Stimulated activated naive B cell treated with anti-CD40 and anti-IgM and Interleukin-4, amounts not matched to agents 10 μg/mL and 1 μg/mL and 100 μg/mL, for 72 hours (primary cell): ENCODE measurements at regions not wholly inside any gene's neighbourhood (a gene's known extent, or its start where the extent isn't known, plus 50 kb on each side); places are given as distances from the start of the nearest gene placed in this dataset.
A peak's percentile ranks its signal among the peaks of the same experiment; 100 is the strongest.
"Not testable (repeated sequence)": the region's sequence is repeated elsewhere in the genome, so short reads cannot be mapped to it uniquely, and the experiment has no call there.

Experiments
- ATAC-seq, 2 donors: fragments of 150-1000 bp; cut with Tn5 transposase; replicated peaks; 2 replicates each; pipeline ENCODE4 v1.10.0; 2021; ENCODE audit warnings: moderate library complexity in 1 of 2
- DNase-seq: peaks from one replicate; pipeline ENCODE4 v3.0.0; 2021
- H3K27ac Mint-ChIP-seq: one replicate; pipeline ENCODE4 v1.8.0; 2022; ENCODE audit warnings: mild to moderate bottlenecking, mixed read lengths
- H3K27me3 Mint-ChIP-seq, 2 donors: one replicate each; pipeline ENCODE4 v1.8.0; 2022; ENCODE audit warnings: mixed read lengths in 2 of 2
- H3K36me3 Mint-ChIP-seq, 2 donors: one replicate each; pipeline ENCODE4 v1.8.0; 2022; ENCODE audit warnings: mixed read lengths in 2 of 2, mild to moderate bottlenecking in 1 of 2
- H3K4me1 Mint-ChIP-seq, 2 donors: one replicate each; pipeline ENCODE4 v1.8.0; 2022; ENCODE audit warnings: mixed read lengths in 2 of 2, mild to moderate bottlenecking in 1 of 2
- H3K4me3 Mint-ChIP-seq, 2 donors: one replicate each; pipeline ENCODE4 v1.8.0; 2022; ENCODE audit warnings: mild to moderate bottlenecking in 2 of 2, mixed read lengths in 2 of 2, moderate library complexity in 1 of 2
- H3K9me3 Mint-ChIP-seq, 2 donors: one replicate each; pipeline ENCODE4 v1.8.0; 2022; ENCODE audit warnings: mixed read lengths in 2 of 2, mild to moderate bottlenecking in 1 of 2

- peaks cover 12 to 23% of the 10 kb centered on the region in 2 donors for H3K36me3 Mint-ChIP-seq
- peak overlapping the region; percentile 20 for H3K27ac Mint-ChIP-seq
- peaks cover 8 to 13% of the 10 kb centered on the region in 2 donors for H3K4me1 Mint-ChIP-seq
- H3K4me3 Mint-ChIP-seq, result no peak overlapping the region
- DNase-seq (no peak), ATAC-seq (no peak)
- H3K27me3 Mint-ChIP-seq, result no peaks in the 10 kb centered on the region
- peaks cover 1 to 5% of the 10 kb centered on the region in 2 donors for H3K9me3 Mint-ChIP-seq
These were observed 82.8 kb downstream of the DISP1 start for GRCh38 chr1:222897527-222898190.

- DNase-seq, result no peak
- Mint-ChIP-seq H3K4me1 (peaks cover 8 to 13% of the 10 kb centered on the region in 2 donors), H3K9me3 (peaks cover 1 to 5% of the 10 kb centered on the region in 2 donors), H3K27me3 (no peaks in the 10 kb centered on the region), H3K27ac (peak overlapping the region; percentile 20), H3K36me3 (peaks cover 11 to 22% of the 10 kb centered on the region in 2 donors), H3K4me3 (no peak overlapping the region)
- no peak for ATAC-seq
These were observed 83.3 kb downstream of the DISP1 start for GRCh38 chr1:222898191-222898527.

DNA sequence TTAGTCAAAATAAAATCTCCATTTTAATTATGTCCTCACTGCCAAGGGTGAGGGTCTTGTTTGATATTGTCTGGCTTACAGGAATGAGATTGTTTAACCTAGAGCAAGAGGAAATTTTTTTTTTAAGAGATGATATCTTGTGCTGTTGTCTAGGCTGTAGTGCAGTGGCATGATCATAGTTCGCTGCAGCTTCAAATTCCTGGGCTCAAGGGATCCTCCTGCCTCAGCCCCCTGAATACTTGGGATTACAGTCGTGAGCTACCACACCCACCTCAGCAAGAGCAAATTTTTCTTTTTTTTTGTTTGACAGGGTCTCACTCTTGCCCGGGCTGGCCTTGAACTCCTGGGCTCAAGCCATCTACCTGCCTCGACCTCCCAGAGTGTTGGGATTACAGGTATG is 84.6 kb downstream of the DISP1 start:
- Mint-ChIP-seq H3K36me3 (peaks cover 7 to 16% of the 10 kb centered on the region in 2 donors), H3K27ac (no peak overlapping the region), H3K27me3 (no peaks in the 10 kb centered on the region), H3K4me1 (peaks cover 8 to 13% of the 10 kb centered on the region in 2 donors), H3K4me3 (no peak overlapping the region), H3K9me3 (peaks cover 1 to 5% of the 10 kb centered on the region in 2 donors)
- ATAC-seq (no peak), DNase-seq (no peak)

- no peak overlapping the region for H3K4me3 Mint-ChIP-seq
- H3K36me3 Mint-ChIP-seq, result peaks cover 10 to 16% of the 10 kb centered on the region in 2 donors
- no peak for DNase-seq
- peaks cover 2 to 5% of the 10 kb centered on the region in 2 donors for H3K4me1 Mint-ChIP-seq
- ATAC-seq, result no peak
- no peak overlapping the region for H3K27ac Mint-ChIP-seq
- no peaks in the 10 kb centered on the region for H3K27me3 Mint-ChIP-seq
- H3K9me3 Mint-ChIP-seq, result peaks cover 1 to 5% of the 10 kb centered on the region in 2 donors
These were observed 89.6 kb downstream of the DISP1 start for GRCh38 chr1:222904451-222904850.

- ATAC-seq, result no peak
- Mint-ChIP-seq H3K9me3 (peaks cover 1 to 5% of the 10 kb centered on the region in 2 donors), H3K27ac (no peak overlapping the region), H3K27me3 (no peaks in the 10 kb centered on the region), H3K4me3 (no peak overlapping the region), H3K4me1 (peaks cover 2 to 5% of the 10 kb centered on the region in 2 donors), H3K36me3 (peaks cover 10 to 16% of the 10 kb centered on the region in 2 donors)
- DNase-seq, result no peak
These were observed 90.3 kb downstream of the DISP1 start for GRCh38 chr1:222905151-222905550.

GRCh38 chr1:222906271-222906739 is 91.5 kb downstream of the DISP1 start:
- H3K27me3 Mint-ChIP-seq, H3K4me1 Mint-ChIP-seq, ATAC-seq, DNase-seq, H3K9me3 Mint-ChIP-seq, H3K36me3 Mint-ChIP-seq, H3K4me3 Mint-ChIP-seq, H3K27ac Mint-ChIP-seq: not testable (repeated sequence)

- ATAC-seq, result no peak
- peaks cover 2 to 5% of the 10 kb centered on the region in 2 donors for H3K4me1 Mint-ChIP-seq
- no peak for DNase-seq
- no peaks in the 10 kb centered on the region for H3K27me3 Mint-ChIP-seq
- no peak overlapping the region for H3K27ac Mint-ChIP-seq
- peaks cover 0 to 2% of the 10 kb centered on the region in 2 donors for H3K36me3 Mint-ChIP-seq
- no peak overlapping the region for H3K4me3 Mint-ChIP-seq
- H3K9me3 Mint-ChIP-seq, result no peaks in the 10 kb centered on the region
These were observed 94.7 kb downstream of the DISP1 start for GRCh38 chr1:222909586-222909985.

DNA sequence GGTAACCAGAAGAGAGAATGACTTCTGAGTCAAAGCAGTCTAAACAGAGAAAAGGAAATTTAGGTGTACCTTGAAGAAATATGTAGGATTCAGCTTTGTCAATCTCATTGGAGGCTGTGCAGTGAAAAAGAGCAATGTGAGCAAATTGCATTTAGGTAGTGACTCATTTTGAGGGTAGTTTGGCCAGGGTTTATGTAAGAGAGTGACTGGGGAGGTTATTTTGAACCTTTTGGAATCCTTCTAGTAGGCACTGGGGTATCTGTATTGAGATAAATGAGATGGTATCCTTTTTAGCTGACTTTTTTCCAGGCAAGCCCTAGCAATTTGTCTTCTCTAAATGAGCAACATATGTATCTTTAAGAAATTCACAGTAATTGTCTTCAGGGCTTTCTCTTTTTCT is 95.9 kb downstream of the DISP1 start:
- Mint-ChIP-seq H3K4me1 (peaks cover 2 to 5% of the 10 kb centered on the region in 2 donors), H3K9me3 (no peaks in the 10 kb centered on the region), H3K36me3 (peaks cover 0 to 2% of the 10 kb centered on the region in 2 donors), H3K27ac (no peak overlapping the region), H3K27me3 (no peaks in the 10 kb centered on the region), H3K4me3 (no peak overlapping the region)
- DNase-seq (no peak), ATAC-seq (no peak)

- Mint-ChIP-seq H3K4me3 (no peak overlapping the region), H3K36me3 (peaks cover 3 to 5% of the 10 kb centered on the region in 2 donors), H3K27ac (no peak overlapping the region), H3K9me3 (peaks cover 0 to 3% of the 10 kb centered on the region in 2 donors), H3K4me1 (peaks cover 2 to 5% of the 10 kb centered on the region in 2 donors), H3K27me3 (no peaks in the 10 kb centered on the region)
- ATAC-seq (no peak), DNase-seq (no peak)
These were observed 97.0 kb downstream of the DISP1 start for GRCh38 chr1:222911866-222912265.

DNA sequence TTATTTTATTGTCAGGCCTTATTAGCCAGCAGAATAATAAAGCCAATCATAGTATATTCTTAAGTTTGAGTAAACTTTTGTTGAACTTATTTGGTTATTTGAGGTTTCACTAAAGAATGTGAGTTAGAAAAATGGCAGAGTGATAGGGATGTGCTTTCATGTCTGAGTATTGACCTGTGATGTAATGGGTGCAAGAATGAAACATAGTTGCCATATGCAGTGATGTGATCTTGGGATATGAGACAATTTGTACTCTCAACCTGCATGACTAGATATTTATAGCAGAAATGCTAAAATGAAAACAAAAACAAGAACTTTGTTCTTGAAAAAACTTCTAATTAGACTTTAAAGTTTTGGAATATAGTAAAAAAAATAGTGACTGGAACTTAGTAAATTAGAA is 97.9 kb downstream of the DISP1 start:
- no peaks in the 10 kb centered on the region for H3K4me1 Mint-ChIP-seq
- DNase-seq (no peak), ATAC-seq (no peak)
- H3K4me3 Mint-ChIP-seq, result no peak overlapping the region
- H3K36me3 Mint-ChIP-seq, result peaks cover 11% of the 10 kb centered on the region in 2 donors
- H3K9me3 Mint-ChIP-seq, result peaks cover 6 to 9% of the 10 kb centered on the region in 2 donors
- no peaks in the 10 kb centered on the region for H3K27me3 Mint-ChIP-seq
- no peak overlapping the region for H3K27ac Mint-ChIP-seq

GRCh38 chr1:222914861-222915632 is 100.2 kb downstream of the DISP1 start:
- Mint-ChIP-seq H3K4me3 (no peak overlapping the region), H3K36me3 (peaks cover 19% of the 10 kb centered on the region in 2 donors), H3K27ac (no peak overlapping the region), H3K9me3 (peaks cover 6 to 12% of the 10 kb centered on the region in 2 donors), H3K4me1 (peaks cover 0 to 3% of the 10 kb centered on the region in 2 donors), H3K27me3 (no peaks in the 10 kb centered on the region)
- ATAC-seq (no peak), DNase-seq (no peak)

DNA sequence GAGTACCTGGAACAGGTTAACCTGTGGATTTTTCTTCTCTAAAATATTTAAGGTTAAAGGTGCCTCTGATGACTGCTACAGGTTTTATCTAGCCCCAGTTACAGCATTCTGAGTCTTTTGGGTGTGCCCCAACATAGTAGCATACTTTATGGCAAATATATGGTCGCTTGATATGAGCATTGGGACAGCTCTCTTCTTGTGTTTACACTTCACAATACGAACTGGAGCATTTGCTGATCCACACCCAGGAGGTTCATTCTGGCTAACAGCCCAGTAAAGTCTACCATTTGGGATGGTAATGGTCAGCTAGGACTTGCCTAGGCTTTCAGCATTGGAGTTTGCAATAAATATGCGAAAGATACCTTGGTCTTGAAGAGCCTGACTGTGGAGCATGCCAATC is 101.3 kb downstream of the DISP1 start:
- Mint-ChIP-seq H3K4me1 (peaks cover 0 to 3% of the 10 kb centered on the region in 2 donors), H3K27ac (no peak overlapping the region), H3K9me3 (peaks cover 6 to 12% of the 10 kb centered on the region in 2 donors), H3K27me3 (no peaks in the 10 kb centered on the region), H3K4me3 (no peak overlapping the region), H3K36me3 (peaks cover 19% of the 10 kb centered on the region in 2 donors)
- DNase-seq (no peak), ATAC-seq (no peak)

GRCh38 chr1:222918801-222919477 is 104.1 kb downstream of the DISP1 start:
- DNase-seq, result no peak
- no peak for ATAC-seq
- Mint-ChIP-seq H3K27me3 (no peaks in the 10 kb centered on the region), H3K4me1 (peaks cover 0 to 3% of the 10 kb centered on the region in 2 donors), H3K9me3 (peaks cover 6 to 12% of the 10 kb centered on the region in 2 donors), H3K36me3 (peaks cover 19% of the 10 kb centered on the region in 2 donors), H3K4me3 (no peak overlapping the region), H3K27ac (no peak overlapping the region)

DNA sequence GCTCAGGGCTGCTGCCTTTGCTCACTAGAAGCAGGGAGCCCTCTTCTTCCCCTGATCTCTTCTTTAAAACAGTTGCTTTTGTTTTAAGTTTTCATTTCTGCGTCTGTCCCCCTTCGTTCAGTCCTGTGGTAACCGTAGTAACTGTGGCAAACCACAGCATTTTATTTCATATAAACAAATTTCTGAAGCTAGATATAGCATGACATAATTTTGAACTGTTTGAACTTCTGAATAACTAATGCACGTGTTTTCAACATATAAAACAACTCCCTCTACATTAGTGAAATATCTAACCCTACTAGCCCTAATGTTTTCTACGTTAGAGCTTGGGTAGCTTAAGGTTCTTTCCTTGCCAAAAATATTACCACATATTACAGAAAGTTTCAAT is 104.6 kb downstream of the DISP1 start:
- H3K9me3 Mint-ChIP-seq, result peaks cover 6 to 12% of the 10 kb centered on the region in 2 donors
- peaks cover 19% of the 10 kb centered on the region in 2 donors for H3K36me3 Mint-ChIP-seq
- no peaks in the 10 kb centered on the region for H3K27me3 Mint-ChIP-seq
- no peak overlapping the region for H3K4me3 Mint-ChIP-seq
- peaks cover 0 to 3% of the 10 kb centered on the region in 2 donors for H3K4me1 Mint-ChIP-seq
- ATAC-seq (no peak), DNase-seq (no peak)
- no peak overlapping the region for H3K27ac Mint-ChIP-seq
